CD4-positive, alpha-beta T cell treated with Interleukin-4 for 1 hour (primary cell): ENCODE measurements at regions not wholly inside any gene's neighbourhood (a gene's known extent, or its start where the extent isn't known, plus 50 kb on each side); places are given as distances from the start of the nearest gene placed in this dataset.

Source experiments
- DNase-seq, 2 donors: peaks; one replicate each; pipeline ENCODE4 v3.0.0-alpha.2; 2020 to 2022

DNA sequence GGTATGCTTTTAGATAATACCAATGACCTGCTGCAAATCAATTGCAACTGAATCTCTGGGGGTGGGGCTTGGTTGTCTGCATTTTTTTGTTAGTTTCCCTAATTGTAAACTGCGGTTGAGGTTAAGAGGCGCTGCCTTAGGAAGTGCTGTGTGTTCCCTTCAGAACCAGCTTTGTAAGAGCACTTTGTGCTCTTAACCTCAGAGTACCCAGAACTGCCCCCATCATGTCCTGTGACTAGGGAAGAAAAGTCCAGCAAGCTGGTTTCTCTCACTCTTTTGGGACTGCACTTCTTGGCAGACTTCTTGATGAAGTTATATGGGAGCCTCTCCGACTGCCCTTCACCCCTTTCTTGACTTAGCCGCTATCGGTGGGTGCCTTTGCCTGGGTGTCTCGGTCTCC lies 245.5 kb upstream of the CXCR4 start:
- no peak for DNase-seq

DNA sequence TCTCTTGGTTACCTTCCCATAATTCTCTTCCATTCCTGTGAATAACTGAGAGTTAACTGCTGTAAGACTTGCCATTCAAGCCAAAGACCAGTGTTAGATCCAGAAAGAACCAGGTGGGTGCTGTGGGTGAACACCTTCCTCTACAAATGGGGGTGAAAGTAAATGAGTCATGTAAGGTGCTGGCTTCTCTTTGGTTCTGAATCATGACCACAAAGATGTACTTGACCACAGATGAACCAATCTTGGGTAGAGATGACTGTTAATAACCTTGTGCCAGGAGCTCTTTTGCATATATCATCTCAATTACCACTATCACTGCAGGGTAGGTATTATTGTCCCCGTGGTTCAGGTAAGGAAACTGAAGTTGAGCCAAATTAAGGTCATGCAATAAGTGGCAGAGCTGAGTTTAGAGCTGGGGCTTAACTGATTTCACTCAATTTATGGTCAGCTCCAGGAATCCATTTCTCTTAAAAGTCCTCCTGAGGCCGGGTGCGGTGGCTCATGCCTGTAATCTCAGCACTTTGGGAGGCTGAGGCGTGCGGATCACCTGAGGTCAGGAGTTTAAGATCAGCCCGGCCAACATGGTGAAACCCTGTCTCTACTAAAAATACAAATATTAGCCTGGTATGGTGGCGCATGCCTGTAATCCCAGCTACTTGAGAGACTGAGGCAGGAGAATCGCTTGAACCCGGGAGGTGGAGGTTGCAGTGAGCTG lies 244.9 kb upstream of the CXCR4 start:
- no peak for DNase-seq

DNA sequence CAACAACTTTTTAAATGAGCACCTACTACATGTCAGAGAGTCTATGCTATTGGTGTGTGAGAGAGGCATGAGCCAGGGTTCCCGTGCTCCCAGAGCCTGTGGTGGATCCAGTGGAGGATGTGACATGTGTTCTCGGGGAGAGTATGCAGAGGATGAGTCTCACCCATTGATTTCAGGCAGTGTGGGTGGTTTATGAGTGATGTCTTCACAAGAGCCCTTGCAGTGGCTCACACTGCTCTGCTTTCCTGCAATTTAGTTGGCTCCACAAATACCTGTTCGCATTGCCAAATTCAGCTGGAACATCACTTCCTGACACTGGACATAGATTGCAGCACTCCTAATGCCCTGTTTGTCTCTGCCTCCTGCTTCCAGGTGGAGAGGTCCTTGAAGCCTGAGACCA lies 243.6 kb upstream of the CXCR4 start:
- no peak for DNase-seq

DNA sequence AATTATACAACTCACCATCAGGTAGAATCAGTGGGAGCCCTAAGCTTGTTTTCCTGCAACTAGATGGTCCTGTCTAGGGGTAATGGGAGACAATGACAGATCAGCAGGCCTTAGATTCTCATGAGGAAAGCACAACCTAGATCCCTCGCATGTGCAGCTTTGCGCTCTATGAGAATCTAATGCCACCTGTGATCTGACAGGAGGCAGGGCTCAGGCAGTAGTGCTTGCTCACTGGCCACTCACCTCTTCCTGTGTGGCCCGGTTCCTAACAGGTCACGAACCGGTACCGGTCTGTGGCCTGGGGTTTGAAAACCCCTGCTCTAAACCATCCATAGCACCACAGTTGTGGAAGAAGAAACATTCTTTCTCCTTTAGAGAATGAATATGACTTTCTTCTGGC lies 242.8 kb upstream of the CXCR4 start:
- DNase-seq = no peak

DNA sequence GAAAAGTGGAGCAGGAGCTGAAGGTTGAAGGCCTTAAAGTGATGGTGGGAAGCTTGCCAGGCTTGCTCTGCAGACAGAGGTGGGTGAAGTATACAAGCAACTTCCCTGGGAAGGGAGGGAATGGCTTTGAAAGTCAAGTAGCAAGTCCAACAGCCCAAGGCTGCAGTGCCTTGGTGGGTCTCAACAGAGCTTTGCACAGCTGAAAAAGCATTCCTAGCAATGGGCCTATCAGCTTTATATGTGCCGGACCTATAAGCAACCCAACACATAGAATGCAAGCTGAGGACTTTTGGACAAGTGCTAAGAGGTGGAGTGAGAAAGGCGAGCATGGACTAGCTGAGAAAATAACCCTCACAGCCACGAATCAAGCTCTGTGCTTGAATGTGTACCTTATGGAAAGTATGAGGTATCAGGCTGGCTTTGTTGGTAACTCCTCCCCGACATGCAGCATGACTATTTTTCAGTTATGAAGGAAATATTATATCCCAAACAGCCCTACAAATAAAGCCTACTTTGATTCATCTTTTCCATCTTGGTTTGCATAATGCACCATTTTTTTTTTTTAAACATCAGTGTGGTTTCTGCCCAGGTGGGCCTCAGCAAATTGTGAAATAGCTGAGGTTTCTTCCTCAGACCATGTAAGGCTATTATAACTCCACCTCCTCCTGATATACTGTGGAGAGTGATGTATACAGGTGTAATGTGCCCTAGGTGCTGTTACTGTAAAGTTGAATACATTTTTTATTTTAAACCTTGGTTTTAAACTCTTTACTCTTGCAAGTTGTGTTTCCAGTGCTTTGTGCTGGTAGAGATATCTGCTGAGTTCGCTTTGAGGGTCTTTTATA lies 241.4 kb upstream of the CXCR4 start:
- no peak for DNase-seq

DNA sequence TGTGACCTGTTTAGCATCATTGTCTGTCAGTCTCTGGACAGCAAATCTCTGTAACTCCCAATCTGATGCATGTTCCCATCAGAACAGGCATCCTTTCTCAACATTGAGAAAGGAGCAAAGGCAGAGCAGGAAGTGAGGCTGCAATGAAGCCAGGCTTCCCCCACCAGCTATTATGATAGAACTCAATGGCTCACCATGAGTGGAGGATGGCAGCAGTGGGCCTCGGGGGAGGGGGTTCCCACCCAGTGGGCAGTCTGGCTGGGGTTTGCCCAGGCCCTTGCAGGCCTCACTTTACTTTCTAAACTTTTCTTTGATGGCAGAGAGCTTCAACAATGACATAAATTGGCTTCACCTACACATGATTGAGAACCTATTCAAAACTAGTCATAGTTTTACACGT lies 240.6 kb upstream of the CXCR4 start:
- no peak for DNase-seq

DNA sequence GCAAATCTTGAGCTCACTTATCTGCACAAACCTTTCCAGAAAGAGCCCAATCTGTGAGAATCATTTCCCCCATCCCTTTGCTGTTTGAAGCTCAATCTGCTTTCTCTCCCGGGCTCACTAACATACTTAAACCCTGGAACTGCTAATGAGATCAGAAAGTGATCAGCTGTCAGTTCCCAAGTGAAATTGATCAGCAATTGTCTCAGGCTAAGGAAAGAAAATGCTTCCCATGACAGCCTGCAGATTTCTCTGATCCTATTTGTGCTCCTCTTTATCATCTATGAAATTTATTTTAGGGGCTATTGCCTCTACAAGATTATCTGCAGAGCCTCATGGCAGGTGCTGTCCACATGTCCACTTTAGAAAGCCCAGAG lies 239.0 kb upstream of the CXCR4 start:
- no peak for DNase-seq

DNA sequence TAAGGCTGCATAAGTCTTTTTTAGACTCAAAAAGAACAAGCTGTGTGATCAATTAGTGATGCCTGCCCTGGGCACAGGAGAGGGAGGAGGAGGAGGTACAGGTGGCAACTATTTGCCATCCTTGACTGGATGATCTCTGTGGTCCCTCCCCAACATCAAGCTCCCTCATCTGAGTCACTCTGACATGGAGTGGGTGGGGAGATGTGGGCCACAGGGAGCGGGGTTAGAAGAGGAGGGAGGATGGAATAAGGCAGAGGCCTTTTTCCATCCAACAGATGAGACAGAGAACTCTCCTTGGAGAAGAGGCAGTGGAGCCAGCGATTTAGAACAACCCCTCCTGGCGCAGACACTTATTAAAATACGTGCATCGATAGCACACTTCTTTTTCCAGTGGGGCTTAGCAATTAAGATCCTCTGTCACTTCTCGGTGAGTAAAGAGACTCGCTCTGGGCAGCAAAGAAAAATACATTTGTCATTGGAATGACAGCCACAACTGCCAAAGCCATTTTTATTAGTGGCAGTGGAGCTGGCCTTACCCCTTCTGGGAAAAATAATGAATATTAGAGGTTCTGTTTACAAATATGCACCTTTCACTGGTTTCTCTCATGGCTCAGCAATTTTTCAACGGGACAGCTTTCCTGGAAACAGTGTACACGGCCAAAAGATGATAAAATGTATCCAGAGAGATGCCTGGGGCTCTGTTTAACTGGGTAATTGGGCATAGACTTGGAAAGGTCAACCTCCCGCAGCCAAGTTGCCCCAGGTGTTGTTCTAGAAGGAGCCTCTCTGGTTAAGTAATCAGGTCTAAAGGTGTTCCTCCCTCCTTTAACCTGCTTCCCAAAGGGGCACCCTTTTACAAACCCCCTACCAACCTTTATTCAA lies 238.4 kb upstream of the CXCR4 start:
- DNase-seq = no peak

DNA sequence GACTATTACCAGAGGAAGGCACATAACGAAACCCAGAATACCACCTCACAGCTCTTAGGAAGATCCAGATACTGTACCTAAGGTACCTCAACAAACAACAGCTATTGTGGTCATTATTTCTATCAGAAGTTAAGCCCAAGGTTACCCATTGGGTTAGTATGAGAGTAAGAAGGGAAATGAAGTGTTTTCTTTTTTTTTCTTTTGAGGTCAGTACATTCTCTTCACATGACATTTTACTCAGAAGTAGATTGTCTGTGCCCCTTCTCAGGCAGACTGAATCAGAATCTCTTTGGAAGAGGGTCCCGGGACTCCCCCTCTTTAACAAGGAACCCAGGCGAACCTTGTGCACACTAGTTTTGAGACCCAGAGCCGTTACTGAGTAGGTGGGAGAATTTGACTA lies 233.7 kb upstream of the CXCR4 start:
- no peak for DNase-seq

DNA sequence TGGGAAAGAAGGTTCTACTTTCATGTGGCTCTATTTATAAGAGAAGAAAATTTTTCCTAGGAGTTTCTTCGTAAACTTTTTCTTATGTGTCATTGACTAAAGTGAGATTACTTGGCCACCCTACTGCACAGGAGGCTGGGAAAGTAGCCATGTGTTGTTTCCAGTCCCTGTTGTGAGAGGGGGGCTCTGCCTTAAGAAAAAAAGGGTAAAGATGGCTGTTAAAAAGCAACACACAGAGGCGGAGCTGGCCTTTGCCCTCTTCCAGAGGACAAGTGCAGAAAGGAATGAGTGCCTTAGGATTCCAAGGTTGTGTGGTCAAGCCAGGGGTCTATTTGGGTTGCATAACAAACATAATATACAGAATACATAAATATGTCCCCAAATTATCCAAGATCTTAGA lies 230.0 kb upstream of the CXCR4 start:
- DNase-seq = no peak

DNA sequence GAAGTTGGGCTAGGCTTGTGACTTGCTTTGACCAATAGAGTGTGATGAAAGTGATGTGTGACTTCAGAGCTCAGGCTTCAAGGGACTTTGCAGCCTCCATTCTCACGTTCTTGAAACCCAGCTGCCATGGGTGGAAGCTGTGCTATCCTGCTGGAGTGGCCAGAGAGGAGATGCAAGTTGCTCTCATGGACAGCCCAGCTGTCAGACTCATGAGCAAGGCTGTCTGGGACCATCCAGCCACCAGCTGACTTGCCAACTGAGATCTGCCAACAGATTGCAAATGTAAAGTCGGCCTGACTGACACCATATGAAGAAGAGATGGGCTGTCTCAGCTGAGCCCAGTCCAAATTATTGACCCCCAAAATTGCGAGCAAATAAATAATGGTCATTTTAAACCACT lies 226.4 kb upstream of the CXCR4 start:
- DNase-seq = no peak

DNA sequence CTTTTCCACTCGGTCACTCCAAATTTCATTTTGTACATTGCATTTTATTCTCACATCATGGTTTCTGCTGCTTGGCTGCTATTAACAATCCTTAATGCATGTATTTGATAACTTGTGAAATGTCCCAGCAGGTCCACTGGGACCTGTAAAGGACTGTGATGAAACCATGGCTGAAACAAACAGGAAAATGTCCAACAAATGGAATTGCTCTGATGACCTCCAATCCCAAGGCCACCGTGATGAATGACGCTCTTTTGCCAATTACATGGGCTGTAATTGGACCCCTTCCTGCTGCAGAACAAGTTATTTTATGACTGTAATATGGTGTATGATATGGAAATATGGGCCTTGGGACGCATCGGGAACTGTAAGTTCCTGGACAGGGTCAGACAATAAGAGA lies 224.2 kb upstream of the CXCR4 start:
- DNase-seq = no peak

DNA sequence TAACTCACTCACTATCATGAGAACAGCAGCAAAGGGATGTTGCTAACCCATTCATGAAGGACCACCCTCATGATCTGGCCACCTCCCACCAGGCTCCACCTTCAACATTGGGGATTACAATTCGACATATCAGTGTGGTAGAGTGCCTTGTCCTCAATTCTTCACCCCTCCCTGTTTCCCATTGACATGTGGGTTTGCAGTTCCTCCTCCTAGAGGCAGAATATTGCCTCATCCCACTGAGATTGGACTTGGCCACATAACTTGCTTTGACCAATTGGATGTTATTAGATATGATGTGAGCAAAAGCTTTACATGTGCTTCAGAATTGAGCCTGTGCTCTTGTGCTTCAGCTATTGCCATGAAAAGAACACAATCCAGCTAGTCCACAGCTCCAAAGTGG lies 217.0 kb upstream of the CXCR4 start:
- no peak for DNase-seq

DNA sequence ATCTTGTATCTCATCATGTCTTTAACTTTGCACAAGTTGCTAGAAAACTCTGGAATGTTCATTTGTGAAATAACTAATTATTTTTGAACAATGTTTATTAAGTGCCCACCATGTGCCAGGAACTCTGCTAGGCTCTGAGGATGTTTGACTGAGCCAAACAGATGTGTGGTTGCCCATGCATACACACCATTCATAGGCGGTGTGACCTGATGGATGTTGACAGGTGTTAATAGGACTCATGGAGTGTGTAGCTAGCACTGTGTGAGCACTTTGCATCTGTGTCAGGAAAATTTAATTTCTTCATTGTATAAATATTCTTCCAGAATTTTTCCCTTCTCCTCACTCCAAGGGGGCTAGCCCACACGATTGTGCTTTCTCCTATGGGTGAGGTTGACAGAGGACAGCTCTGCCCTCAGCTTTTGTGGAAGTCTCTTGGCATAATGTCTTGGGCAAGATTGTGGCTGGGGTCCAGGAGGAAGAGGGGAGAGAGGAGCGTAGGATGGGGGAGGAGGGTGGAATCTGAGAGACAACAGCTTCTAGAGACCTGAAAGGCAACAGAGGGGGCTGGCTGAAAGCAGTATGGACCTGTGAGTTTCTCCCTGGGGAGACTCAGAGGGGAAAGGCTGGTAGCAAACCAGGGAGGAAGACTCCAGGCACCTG lies 214.6 kb upstream of the CXCR4 start:
- DNase-seq = no peak

DNA sequence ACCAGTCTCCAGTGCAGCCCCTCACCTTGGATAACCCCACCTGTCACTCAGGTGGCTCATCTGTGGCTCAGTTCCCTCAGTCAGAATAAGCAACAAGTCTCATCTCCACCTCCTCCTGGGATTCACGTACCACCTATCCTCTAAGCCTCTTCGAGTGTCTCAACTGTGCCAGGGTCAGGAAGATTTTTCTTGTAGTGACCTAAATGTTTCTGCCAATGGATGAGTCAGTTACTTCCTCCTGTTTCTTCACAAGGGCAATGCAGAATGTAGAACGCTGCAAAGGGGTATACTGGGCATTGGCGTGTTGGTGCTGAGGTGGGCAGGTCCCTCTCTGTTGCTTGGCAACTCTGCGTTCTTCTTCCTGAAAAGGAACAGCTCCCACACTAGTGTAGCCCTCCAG lies 213.3 kb upstream of the CXCR4 start:
- DNase-seq = no peak

DNA sequence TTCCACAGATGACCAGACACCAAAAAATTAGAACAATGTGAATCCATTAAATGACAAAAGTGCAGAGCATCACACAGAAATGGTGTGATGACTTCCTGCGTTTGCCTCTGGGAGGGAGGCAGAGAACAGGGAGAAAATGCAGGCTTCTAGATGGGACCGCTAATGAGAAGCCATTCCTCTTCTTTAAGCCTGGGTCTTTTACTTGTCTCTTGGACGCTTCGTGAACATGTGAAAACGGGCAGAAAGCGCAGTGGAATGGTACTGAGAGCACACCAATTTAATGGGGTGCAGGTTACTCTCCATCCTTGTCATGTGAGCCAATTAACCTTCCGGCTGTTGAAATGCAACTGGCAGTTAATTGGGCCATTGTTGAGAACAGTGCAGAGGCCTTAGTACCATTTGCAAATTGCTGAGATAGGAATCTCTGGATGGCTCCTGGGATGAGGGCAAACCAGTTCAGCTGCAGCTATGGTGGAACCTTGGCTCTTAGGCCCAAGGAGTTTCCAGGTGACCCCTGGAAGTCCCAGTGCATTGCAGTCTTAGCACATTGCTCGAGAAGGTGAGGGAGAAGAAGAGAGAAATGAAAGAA lies 210.4 kb upstream of the CXCR4 start:
- DNase-seq = no peak

DNA sequence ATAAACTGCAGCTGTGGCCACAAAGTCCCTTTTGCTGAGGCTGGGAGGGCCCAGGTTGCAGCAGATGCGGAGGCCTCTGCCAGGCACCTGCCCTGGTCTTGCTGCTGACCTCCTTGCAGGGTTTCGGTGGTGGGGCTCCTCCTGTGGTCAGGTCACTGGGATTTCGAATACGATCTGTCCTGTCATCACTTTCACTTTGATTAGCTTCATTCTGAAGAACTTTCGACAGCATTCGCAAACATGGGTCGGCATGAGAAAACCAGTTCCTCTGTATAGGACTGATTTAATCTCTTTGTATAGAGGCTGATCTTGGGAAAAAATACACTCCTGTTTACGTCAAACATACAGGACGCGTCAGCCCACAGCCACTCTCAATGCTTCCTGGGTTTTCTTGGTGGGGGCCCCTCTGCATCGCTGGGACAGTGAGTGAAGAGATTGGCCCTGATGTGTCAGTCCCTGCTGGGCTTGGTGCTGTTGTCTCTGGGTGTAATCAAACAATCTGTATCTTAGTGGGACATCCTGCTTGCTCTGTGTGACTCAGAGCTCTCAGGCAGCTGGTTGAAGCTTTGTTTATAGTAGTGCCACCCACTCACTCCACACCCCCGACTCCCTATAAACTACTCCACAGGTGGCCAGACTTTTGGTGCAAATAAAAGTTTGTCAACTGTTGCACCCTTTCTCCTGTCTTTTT lies 209.4 kb upstream of the CXCR4 start:
- DNase-seq = peak; percentile 89 to 90

DNA sequence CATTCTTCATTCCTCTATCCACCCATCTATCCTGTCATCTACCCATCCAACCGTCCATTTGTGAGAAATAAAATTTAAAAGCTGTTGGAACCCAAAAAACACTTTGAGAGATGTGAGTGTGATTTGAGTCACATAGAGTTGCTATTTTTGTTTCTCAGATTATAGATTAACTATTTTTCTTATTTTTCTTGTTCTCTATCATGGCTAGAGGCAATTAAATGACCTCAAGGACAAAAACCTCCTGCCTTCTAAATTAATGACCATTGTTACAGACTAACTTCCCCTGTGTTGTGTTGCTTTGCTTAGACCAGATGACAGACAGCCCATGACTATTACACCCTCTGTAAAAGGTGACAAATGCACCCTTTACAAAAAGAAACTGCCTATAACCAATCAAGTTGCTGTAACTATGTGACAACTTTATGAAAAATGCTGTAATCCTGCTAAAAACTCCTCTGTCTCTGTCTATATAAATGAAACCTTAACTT lies 207.9 kb upstream of the CXCR4 start:
- no peak for DNase-seq

DNA sequence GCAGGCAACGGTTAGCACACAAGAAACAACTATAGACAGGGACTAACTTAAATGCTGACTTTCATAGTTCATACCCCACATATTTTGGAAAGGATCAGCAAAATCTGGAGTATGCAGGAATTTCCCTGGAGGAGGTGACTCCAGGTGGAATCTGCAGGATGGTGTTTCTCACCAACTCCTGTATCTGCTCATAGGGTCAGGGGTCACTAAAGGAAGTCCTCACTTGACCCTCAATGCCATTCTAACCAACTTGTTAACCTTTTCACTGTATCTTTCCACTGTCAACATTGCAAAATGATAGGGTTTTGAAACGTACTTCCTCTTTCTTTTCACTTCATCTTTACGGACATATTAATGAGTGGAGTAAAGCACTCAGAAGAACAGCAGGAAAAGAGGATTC lies 207.0 kb upstream of the CXCR4 start:
- DNase-seq = no peak

DNA sequence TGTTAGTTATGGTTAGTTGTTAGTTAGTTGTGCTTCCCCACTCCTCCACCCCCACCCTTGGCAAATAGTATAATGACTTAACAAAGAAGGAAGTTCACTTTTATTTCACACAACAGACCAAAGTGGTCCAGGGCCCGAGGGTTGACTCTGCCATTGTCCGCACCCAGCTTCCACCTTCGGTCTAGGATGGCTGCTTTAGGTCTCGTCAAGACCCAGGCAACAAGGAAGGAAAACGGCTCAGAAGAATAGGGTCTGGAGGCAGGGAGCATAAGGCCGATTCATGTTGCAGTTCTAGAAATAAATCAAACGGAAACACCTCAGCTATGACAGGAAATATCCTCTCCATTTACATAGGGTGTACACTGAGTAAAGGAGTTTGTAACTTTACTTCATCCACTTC lies 206.0 kb upstream of the CXCR4 start:
- DNase-seq = no peak

DNA sequence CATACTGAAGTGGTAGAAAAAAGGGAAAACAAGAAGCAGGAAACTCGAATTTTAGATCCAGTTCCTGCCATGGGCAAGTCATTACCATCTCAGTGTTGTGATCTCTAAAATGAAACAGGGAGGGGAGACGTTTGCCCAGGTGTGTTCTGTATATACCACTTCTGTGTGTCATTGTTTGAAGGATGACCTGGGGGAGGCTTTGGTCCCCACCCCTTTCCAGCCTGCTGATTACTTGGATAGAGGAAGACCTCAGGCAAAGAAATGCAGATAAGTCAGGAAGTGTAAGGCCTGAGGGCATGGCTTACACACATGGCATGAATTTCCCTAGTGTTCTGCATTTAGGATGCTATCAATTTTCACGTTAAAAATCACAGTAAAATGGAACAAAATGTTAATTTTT lies 205.2 kb upstream of the CXCR4 start:
- no peak for DNase-seq

DNA sequence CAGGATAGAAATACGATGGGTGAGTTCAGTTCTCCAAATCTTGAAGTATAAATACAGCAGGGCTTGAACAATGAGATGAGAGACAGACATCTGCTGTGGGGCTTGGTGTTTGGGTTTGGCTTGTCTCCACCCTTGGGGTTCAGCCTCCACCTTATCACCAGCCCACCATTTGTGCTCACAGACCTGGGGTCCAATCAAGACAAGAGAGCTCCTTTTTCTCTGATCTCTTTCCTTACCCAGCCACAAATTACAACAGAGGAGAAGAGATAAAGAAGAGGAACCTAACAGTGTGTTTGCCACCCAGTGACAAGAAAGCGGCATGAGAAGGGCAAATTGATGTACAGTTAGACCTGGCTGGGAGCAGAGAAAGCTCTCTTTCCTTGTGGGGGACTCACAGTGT lies 204.5 kb upstream of the CXCR4 start:
- peak in 1 of 2 donors; percentile 27 for DNase-seq
